HL-60 (cell line): ENCODE measurements at regions not wholly inside any gene's neighbourhood (a gene's known extent, or its start where the extent isn't known, plus 50 kb on each side); places are given as distances from the start of the nearest gene placed in this dataset.
"Not testable (repeated sequence)": the region's sequence is repeated elsewhere in the genome, so short reads cannot be mapped to it uniquely, and the experiment has no call there.

Source experiments
- DNase-seq, 2 experiments: peaks; one replicate each; pipeline ENCODE4 v3.0.0-alpha.2; 2010 to 2020; ENCODE audit warnings: low read depth in 1 of 2, low spot score in 1 of 2
- H3K27ac ChIP-seq: fragments of 250-450 bp; sonication (Bioruptor Pico); replicated peaks from 2 replicates; pipeline ENCODE4 v1.5.1; 2020; ENCODE audit warnings: mild to moderate bottlenecking, moderate library complexity
- H3K27me3 ChIP-seq: fragments of 250-450 bp; sonication (Bioruptor Pico); 2 replicates; pipeline ENCODE4 v1.5.1; 2021; ENCODE audit warnings: mild to moderate bottlenecking, moderate library complexity; ENCODE audit not compliant: insufficient read depth, poor library complexity, severe bottlenecking
- H3K4me3 ChIP-seq: replicated peaks from 2 replicates; pipeline ENCODE4 v1.5.1; 2011; ENCODE audit warnings: mild to moderate bottlenecking, control low read depth, low read length; ENCODE audit not compliant: insufficient read depth
- CTCF ChIP-seq: IDR thresholded peaks from one replicate; pipeline ENCODE4 v1.5.1; 2011; ENCODE audit warnings: low read length, control low read depth, inconsistent platforms; ENCODE audit not compliant: insufficient read depth
- GABPA ChIP-seq: IDR thresholded peaks from 2 replicates; pipeline ENCODE4 v1.6.1; 2012; ENCODE audit warnings: low read depth
- POLR2AphosphoS5 ChIP-seq: IDR thresholded peaks from 2 replicates; pipeline ENCODE4 v1.6.1; 2012; ENCODE audit warnings: low read depth
- REST ChIP-seq: IDR thresholded peaks from 2 replicates; pipeline ENCODE4 v1.6.1; 2012; ENCODE audit warnings: low read depth; ENCODE audit not compliant: insufficient replicate concordance
- SPI1 ChIP-seq: IDR thresholded peaks from 2 replicates; pipeline ENCODE4 v1.6.1; 2012; ENCODE audit warnings: low read depth, mild to moderate bottlenecking, borderline replicate concordance

GRCh38 chr11:13551834-13552233 is 56.0 kb upstream of the PTH start:
- Histone ChIP-seq H3K27ac (no peak overlapping the region), H3K27me3 (no peaks in the 10 kb centered on the region), H3K4me3 (no peak overlapping the region)
- TF ChIP-seq SPI1, result no peak
- DNase-seq, result no peak

- no peak for TF ChIP-seq CTCF
- TF ChIP-seq POLR2AphosphoS5, result no peak
- TF ChIP-seq SPI1, result no peak
- TF ChIP-seq REST, result no peak
- TF ChIP-seq GABPA, result no peak
- DNase-seq, result peak in 1 of 2 experiments; percentile 18
- Histone ChIP-seq H3K27me3 (no peaks in the 10 kb centered on the region), H3K4me3 (no peak overlapping the region), H3K27ac (no peak overlapping the region)
Observed at GRCh38 chr11:13550761-13551160, 55.0 kb upstream of the PTH start.

GRCh38 chr11:13546092-13546491 is 50.3 kb upstream of the PTH start:
- not testable (repeated sequence) for DNase-seq, H3K4me3 ChIP-seq, H3K27me3 ChIP-seq, H3K27ac ChIP-seq
